ENCODE measurements at regions not wholly inside any gene's neighbourhood (a gene's known extent, or its start where the extent isn't known, plus 50 kb on each side); places are given as distances from the start of the nearest gene placed in this dataset.
"Not testable (repeated sequence)": the region's sequence is repeated elsewhere in the genome, so short reads cannot be mapped to it uniquely, and the experiment has no call there.

DNA sequence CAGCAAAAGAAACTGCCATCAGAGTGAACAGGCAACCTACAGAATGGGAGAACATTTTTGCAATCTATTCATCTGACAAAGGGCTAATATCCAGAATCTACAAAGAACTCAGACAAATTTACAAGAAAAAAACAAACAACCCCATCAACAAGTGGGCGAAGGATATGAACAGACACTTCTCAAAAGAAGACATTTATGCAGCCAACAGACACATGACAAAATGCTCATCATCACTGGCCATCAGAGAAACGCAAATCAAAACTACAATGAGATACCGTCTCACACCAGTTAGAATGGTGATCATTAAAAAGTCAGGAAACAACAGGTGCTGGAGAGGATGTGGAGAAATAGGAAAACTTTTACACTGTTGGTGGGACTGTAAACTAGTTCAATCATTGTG lies 65.3 kb upstream of the PDSS1 start:
- TF ChIP-seq, protein P1, sequence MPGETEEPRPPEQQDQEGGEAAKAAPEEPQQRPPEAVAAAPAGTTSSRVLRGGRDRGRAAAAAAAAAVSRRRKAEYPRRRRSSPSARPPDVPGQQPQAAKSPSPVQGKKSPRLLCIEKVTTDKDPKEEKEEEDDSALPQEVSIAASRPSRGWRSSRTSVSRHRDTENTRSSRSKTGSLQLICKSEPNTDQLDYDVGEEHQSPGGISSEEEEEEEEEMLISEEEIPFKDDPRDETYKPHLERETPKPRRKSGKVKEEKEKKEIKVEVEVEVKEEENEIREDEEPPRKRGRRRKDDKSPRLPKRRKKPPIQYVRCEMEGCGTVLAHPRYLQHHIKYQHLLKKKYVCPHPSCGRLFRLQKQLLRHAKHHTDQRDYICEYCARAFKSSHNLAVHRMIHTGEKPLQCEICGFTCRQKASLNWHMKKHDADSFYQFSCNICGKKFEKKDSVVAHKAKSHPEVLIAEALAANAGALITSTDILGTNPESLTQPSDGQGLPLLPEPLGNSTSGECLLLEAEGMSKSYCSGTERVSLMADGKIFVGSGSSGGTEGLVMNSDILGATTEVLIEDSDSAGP (CRISPR knock-in tag; IDR thresholded peaks at IDR 0.05; ENCODE audit: borderline replicate concordance) = not testable (repeated sequence)
- TF ChIP-seq, protein P2, sequence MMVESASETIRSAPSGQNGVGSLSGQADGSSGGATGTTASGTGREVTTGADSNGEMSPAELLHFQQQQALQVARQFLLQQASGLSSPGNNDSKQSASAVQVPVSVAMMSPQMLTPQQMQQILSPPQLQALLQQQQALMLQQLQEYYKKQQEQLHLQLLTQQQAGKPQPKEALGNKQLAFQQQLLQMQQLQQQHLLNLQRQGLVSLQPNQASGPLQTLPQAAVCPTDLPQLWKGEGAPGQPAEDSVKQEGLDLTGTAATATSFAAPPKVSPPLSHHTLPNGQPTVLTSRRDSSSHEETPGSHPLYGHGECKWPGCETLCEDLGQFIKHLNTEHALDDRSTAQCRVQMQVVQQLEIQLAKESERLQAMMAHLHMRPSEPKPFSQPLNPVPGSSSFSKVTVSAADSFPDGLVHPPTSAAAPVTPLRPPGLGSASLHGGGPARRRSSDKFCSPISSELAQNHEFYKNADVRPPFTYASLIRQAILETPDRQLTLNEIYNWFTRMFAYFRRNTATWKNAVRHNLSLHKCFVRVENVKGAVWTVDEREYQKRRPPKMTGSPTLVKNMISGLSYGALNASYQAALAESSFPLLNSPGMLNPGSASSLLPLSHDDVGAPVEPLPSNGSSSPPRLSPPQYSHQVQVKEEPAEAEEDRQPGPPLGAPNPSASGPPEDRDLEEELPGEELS (CRISPR knock-in tag; IDR thresholded peaks at IDR 0.05) = not testable (repeated sequence)
- TF ChIP-seq CREB1 (IDR thresholded peaks at IDR 0.05); CREB1 (CRISPR knock-in tag; IDR thresholded peaks at IDR 0.05); CHCHD3 (CRISPR knock-in tag; IDR thresholded peaks at IDR 0.05): not testable (repeated sequence)

Data from HepG2 (cell line).